GM12878 (cell line): ENCODE measurements at regions not wholly inside any gene's neighbourhood (a gene's known extent, or its start where the extent isn't known, plus 50 kb on each side); places are given as distances from the start of the nearest gene placed in this dataset. TPM values are rescaled to one million over a fixed set of nuclear protein-coding genes. Genes with fewer than 3 reads are reported as not detected.

ENCODE experiments used
- ATAC-seq: fragments of 200-7000 bp; cut with Tn5 transposase; 3 replicates; pipeline ENCODE4 v1.9.1; 2020; ENCODE audit warnings: mild to moderate bottlenecking, moderate library complexity
- BruUV-seq: library from RNA; stranded (reverse); fragments of 400-500 nt; replicated peaks from 2 replicates; lab custom pipeline; 2021; lab: Mats Ljungman, UMichigan
- CTCF ChIA-PET: fragments of 300-600 bp; sonication (Branson Sonifier 250); formaldehyde crosslinking; extraction: SDS; loops from one replicate; lab custom pipeline; 2021; ENCODE audit warnings: inconsistent platforms; lab: Yijun Ruan, JAX
- POLR2A ChIA-PET: fragments of 350-600 bp; formaldehyde crosslinking; extraction: SDS; loops from one replicate; lab custom pipeline; 2021; ENCODE audit warnings: inconsistent platforms; lab: Charles Lee
- RAD21 ChIA-PET: fragments of 300-600 bp; sonication (Branson Sonifier 250); formaldehyde crosslinking; loops from one replicate; lab custom pipeline; 2023; ENCODE audit warnings: antibody characterized with exemption; ENCODE audit not compliant: unreplicated experiment; lab: Charles Lee
- SMC1A ChIA-PET: fragments of 300-600 bp; sonication (Branson Sonifier 250); formaldehyde crosslinking; loops from one replicate; lab custom pipeline; 2023; ENCODE audit not compliant: unreplicated experiment, uncharacterized antibody; lab: Charles Lee
- DNase-seq: peaks from one replicate; pipeline ENCODE4 v3.0.0-alpha.2; 2011; ENCODE audit warnings: low read depth, low spot score
- FAIRE-seq: peaks from 3 replicates; lab custom pipeline; 2011; peaks lifted over from hg19 to GRCh38; lab: Jason Lieb, UNC
- H2AFZ ChIP-seq: 2 replicates; pipeline ENCODE4 v1.6.0; 2011; ENCODE audit warnings: low read depth, low read length, control low read depth; ENCODE audit not compliant: control insufficient read depth
- H3K27ac ChIP-seq: 2 replicates; pipeline ENCODE4 v1.5.1; 2011; ENCODE audit warnings: control low read depth; ENCODE audit not compliant: control insufficient read depth, insufficient read depth
- H3K27me3 ChIP-seq, 2 experiments: replicated peaks in 1 of 2; 2 replicates each; pipeline versions ENCODE4 v1.6.0 to v1.6.1; 2011; ENCODE audit warnings: low read length in 1 of 2; ENCODE audit not compliant: control insufficient read depth in 2 of 2, insufficient read depth in 2 of 2
- H3K36me3 ChIP-seq, 2 experiments: 2 replicates each; pipeline ENCODE4 v1.5.1; 2011; ENCODE audit warnings: low read length in 1 of 2; ENCODE audit not compliant: control insufficient read depth in 2 of 2, insufficient read depth in 2 of 2
- H3K4me1 ChIP-seq: 2 replicates; pipeline ENCODE4 v1.6.1; 2011; ENCODE audit warnings: mild to moderate bottlenecking, low read length, moderate library complexity, mixed read lengths; ENCODE audit not compliant: control insufficient read depth, insufficient read depth
- H3K4me2 ChIP-seq: 2 replicates; pipeline ENCODE4 v1.6.0; 2011; ENCODE audit warnings: control low read depth; ENCODE audit not compliant: control insufficient read depth, insufficient read depth
- H3K4me3 ChIP-seq: fragments of 200-600 bp; sonication (generic); 2 replicates; pipeline ENCODE4 v1.5.1; 2016
- H3K79me2 ChIP-seq: 2 replicates; pipeline ENCODE4 v1.6.0; 2011; ENCODE audit warnings: low read length; ENCODE audit not compliant: control insufficient read depth, insufficient read depth
- H3K9ac ChIP-seq: 2 replicates; pipeline ENCODE4 v1.8.0; 2011; ENCODE audit warnings: low read length, control low read depth, mixed read lengths; ENCODE audit not compliant: control insufficient read depth, insufficient read depth
- H3K9me3 ChIP-seq: replicated peaks from 3 replicates; pipeline ENCODE4 v1.5.1; 2011; ENCODE audit warnings: mild to moderate bottlenecking, low read length; ENCODE audit not compliant: control insufficient read depth, insufficient read depth
- H4K20me1 ChIP-seq: 2 replicates; pipeline ENCODE4 v1.6.0; 2011; ENCODE audit not compliant: control insufficient read depth, insufficient read depth
- CEBPB ChIP-seq, 2 experiments: fragments of 150-350 bp in 1 of 2; IDR thresholded peaks; 2 replicates each; pipeline ENCODE4 v1.6.1; 2012 to 2014; ENCODE audit warnings: low read depth in 2 of 2, low read length in 2 of 2, borderline replicate concordance in 1 of 2, inconsistent platforms in 1 of 2
- JUNB ChIP-seq: IDR thresholded peaks from 2 replicates; pipeline ENCODE4 v1.6.1; 2016; ENCODE audit warnings: antibody characterized with exemption, mild to moderate bottlenecking
- MEF2A ChIP-seq: IDR thresholded peaks from 2 replicates; pipeline ENCODE4 v1.6.1; 2011; ENCODE audit warnings: low read depth, mild to moderate bottlenecking, low read length, moderate library complexity; ENCODE audit not compliant: insufficient read depth
- MYB ChIP-seq: fragments of 150-350 bp; IDR thresholded peaks from 2 replicates; pipeline ENCODE4 v1.6.1; 2014; ENCODE audit warnings: mild to moderate bottlenecking, low read depth, low read length, borderline replicate concordance
- SREBF1 ChIP-seq: IDR thresholded peaks from 2 replicates; pipeline ENCODE4 v1.6.1; 2012; ENCODE audit warnings: mild to moderate bottlenecking, low read length
- WRNIP1 ChIP-seq: IDR thresholded peaks from 2 replicates; pipeline ENCODE4 v1.6.1; 2011; ENCODE audit warnings: low read depth, low read length, improper control_type of control experiment, borderline replicate concordance
- WGBS: methylation state at CpG from one replicate; pipeline ENCODE4 v1.1.6; 2016; ENCODE audit warnings: low lambda C conversion rate; ENCODE audit not compliant: insufficient replicate concordance, insufficient coverage; ENCODE audit errors: missing lambda C conversion rate; 5-methylcytosine and 5-hydroxymethylcytosine counted together
- in situ Hi-C: fragments of 300-500 bp; cut with MboI; formaldehyde crosslinking; loops from 9 replicates; pipeline ENCODE4 v1.14.3; 2018; ENCODE audit warnings: mixed read lengths
- intact Hi-C: fragments of 100-400 bp; cut with micrococcal nuclease; formaldehyde crosslinking; loops from one replicate; pipeline ENCODE4 v1.14.2; 2022; ENCODE audit not compliant: unreplicated experiment
- small RNA-seq: library from RNA; depleted of rRNA; stranded (forward); fragments of <200 nt; gene quantifications from one replicate; pipeline ENCODE3, GENCODE V24; 2014
- TF ChIP-seq, protein P1 (sequence below): fragments of 450-650 bp; IDR thresholded peaks from 2 replicates; pipeline ENCODE4 v1.6.1; 2017; ENCODE audit warnings: mild to moderate bottlenecking
- TF ChIP-seq, protein P2 (sequence below): fragments of 450-650 bp; formaldehyde crosslinking; IDR thresholded peaks from 2 replicates; pipeline ENCODE4 v1.4.0; 2022; ENCODE audit warnings: mild to moderate bottlenecking, moderate library complexity

DNA sequence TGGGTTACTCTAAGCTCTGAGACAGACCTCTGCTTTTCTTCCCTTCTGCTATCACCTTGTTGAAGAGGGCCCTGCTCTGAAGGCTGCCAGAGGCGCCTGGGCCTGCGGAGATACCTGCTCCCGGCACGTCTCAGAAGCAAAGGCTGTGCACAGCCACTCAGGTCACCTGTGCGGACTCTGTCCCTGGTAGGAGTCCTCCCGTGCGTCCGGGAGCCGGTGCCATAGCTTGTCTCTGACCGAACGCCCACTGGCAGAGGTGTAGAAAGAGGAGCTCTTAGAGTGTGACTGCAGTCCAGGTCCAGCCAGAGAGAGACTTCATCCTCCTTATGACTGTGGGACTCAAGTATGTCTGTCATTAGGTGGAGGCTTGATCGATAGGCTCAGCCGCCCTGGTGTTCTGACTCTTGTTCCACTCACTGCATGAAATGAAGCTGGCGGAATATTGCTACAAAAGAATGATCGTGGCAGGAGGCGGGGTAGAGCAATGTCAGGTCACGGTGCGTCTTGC is 51.0 kb upstream of the UNC93A start:
- RAD21 ChIA-PET: no interaction called here
- SMC1A ChIA-PET: no interaction called here
- H3K4me2 ChIP-seq: no peak overlapping the region
- BruUV-seq: no TSS peak
- WGBS: 34% methylated on average over 13 of the region's 18 CpGs
- POLR2A ChIA-PET: no interaction called here
- H3K79me2 ChIP-seq: no peaks in the 10 kb centered on the region
- H3K27ac ChIP-seq: no peak overlapping the region
- FAIRE-seq (no peak), ATAC-seq (no peak), DNase-seq (no peak)
- H3K9ac ChIP-seq: no peak overlapping the region
- no peaks in the 10 kb centered on the region for H3K36me3 ChIP-seq
- CTCF ChIA-PET: no interaction called here
- intact Hi-C loops (no loop called here), in situ Hi-C loops (no loop called here)
- no peaks in the 10 kb centered on the region for H4K20me1 ChIP-seq
- TF ChIP-seq MYB (no peak), CEBPB (IDR thresholded peaks at IDR 0.05; ENCODE audit: borderline replicate concordance in 1 of 2, low read depth in 2 of 2, low read length in 2 of 2) (no peak), SREBF1 (no peak), JUNB (no peak), MEF2A (no peak), WRNIP1 (no peak)
- TF ChIP-seq, protein P1, sequence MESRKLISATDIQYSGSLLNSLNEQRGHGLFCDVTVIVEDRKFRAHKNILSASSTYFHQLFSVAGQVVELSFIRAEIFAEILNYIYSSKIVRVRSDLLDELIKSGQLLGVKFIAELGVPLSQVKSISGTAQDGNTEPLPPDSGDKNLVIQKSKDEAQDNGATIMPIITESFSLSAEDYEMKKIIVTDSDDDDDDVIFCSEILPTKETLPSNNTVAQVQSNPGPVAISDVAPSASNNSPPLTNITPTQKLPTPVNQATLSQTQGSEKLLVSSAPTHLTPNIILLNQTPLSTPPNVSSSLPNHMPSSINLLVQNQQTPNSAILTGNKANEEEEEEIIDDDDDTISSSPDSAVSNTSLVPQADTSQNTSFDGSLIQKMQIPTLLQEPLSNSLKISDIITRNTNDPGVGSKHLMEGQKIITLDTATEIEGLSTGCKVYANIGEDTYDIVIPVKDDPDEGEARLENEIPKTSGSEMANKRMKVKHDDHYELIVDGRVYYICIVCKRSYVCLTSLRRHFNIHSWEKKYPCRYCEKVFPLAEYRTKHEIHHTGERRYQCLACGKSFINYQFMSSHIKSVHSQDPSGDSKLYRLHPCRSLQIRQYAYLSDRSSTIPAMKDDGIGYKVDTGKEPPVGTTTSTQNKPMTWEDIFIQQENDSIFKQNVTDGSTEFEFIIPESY: no peak
- TF ChIP-seq, protein P2, sequence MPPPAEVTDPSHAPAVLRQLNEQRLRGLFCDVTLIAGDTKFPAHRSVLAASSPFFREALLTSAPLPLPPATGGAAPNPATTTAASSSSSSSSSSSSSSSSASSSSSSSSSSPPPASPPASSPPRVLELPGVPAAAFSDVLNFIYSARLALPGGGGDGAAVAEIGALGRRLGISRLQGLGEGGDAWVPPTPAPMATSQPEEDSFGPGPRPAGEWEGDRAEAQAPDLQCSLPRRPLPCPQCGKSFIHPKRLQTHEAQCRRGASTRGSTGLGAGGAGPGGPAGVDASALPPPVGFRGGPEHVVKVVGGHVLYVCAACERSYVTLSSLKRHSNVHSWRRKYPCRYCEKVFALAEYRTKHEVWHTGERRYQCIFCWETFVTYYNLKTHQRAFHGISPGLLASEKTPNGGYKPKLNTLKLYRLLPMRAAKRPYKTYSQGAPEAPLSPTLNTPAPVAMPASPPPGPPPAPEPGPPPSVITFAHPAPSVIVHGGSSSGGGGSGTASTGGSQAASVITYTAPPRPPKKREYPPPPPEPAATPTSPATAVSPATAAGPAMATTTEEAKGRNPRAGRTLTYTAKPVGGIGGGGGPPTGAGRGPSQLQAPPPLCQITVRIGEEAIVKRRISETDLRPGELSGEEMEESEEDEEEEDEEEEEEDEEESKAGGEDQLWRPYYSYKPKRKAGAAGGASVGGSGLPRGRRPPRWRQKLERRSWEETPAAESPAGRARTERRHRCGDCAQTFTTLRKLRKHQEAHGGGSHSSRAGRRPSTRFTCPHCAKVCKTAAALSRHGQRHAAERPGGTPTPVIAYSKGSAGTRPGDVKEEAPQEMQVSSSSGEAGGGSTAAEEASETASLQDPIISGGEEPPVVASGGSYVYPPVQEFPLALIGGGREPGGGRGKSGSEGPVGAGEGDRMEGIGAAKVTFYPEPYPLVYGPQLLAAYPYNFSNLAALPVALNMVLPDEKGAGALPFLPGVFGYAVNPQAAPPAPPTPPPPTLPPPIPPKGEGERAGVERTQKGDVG: no peak
- H3K9me3 ChIP-seq: no peaks in the 10 kb centered on the region
- no peak overlapping the region for H3K4me3 ChIP-seq
- H3K27me3 ChIP-seq: peaks cover 2 to 7% of the 10 kb centered on the region in 2 experiments; a peak in 3 of 4 replicates
- no peak overlapping the region for H2AFZ ChIP-seq
- H3K4me1 ChIP-seq: no peaks in the 10 kb centered on the region

Small RNA genes lying in the stretch of these regions (small RNA-seq; reads per million reads assigned to genes)
- gene AL353747.1: not detected
